ENCODE measurements at regions not wholly inside any gene's neighbourhood (a gene's known extent, or its start where the extent isn't known, plus 50 kb on each side); places are given as distances from the start of the nearest gene placed in this dataset.
"Not testable (repeated sequence)": the region's sequence is repeated elsewhere in the genome, so short reads cannot be mapped to it uniquely, and the experiment has no call there.

DNA sequence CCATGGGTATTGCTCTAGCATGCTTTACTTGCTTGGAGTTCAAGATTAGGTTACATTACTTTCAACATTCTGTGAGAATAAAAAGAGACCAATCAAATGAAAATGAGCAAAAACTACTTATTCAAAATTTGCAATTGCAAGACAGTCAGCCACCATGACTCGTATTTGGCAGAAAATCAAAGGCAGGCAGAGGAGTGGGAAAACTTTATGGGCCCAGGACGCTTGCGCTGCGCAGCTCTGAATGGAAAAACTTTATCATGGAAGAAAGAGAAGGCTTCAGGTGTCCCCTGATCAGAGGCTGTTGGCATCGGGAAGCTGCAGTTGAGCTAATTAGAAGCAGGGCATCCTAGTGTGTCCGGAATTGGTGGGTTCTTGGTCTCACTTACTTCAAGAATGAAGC, 250.6 kb downstream of the USP46 start:
- Histone ChIP-seq H4K20me1 (replicated peaks; ENCODE audit: control insufficient read depth, extremely low read depth, insufficient read depth, low read length) (no peaks in the 10 kb centered on the region), H3K9ac (replicated peaks; ENCODE audit: extremely low read depth, insufficient read depth, low read length) (no peak overlapping the region), H3K79me2 (ENCODE audit: control insufficient read depth, insufficient read depth, low read length) (no peaks in the 10 kb centered on the region), H3K4me3 (replicated peaks in 1 of 3; ENCODE audit: insufficient read depth in 1 of 3, low read depth in 1 of 3, low read length in 3 of 3) (no peak overlapping the region), H3K9me3 (replicated peaks; ENCODE audit: control insufficient read depth, insufficient read depth, low read length) (no peaks in the 10 kb centered on the region), H3K27ac (ENCODE audit: insufficient read depth, low read depth, low read length) (no peak overlapping the region), H2AFZ (ENCODE audit: low read depth, low read length) (no peak overlapping the region), H3K27me3 (ENCODE audit: control insufficient read depth in 2 of 2, insufficient read depth in 2 of 2, low read length in 2 of 2) (no peaks in the 10 kb centered on the region), H3K9me1 (replicated peaks; ENCODE audit: control insufficient read depth, extremely low read depth, insufficient read depth, low read length) (no peaks in the 10 kb centered on the region), H3K4me1 (ENCODE audit: control insufficient read depth, extremely low read depth, insufficient read depth, low read length) (peaks cover 4% of the 10 kb centered on the region), H3K4me2 (ENCODE audit: insufficient read depth, low read length) (no peak overlapping the region), H3K36me3 (ENCODE audit: control insufficient read depth in 2 of 2, extremely low read depth in 1 of 2, insufficient read depth in 2 of 2, low read length in 2 of 2) (no peaks in the 10 kb centered on the region)
- TF ChIP-seq FOS (IDR thresholded peaks at IDR 0.05; ENCODE audit: borderline replicate concordance, insufficient read depth, low read length): no peak
- TF ChIP-seq, protein P1, sequence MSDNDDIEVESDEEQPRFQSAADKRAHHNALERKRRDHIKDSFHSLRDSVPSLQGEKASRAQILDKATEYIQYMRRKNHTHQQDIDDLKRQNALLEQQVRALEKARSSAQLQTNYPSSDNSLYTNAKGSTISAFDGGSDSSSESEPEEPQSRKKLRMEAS (IDR thresholded peaks at IDR 0.05; ENCODE audit: insufficient read depth, insufficient read length): no peak
- TF ChIP-seq EZH2 (IDR thresholded peaks at IDR 0.05; ENCODE audit: borderline replicate concordance, low read depth, low read length, severe bottlenecking): no peak
- no peak for TF ChIP-seq GATA2 (IDR thresholded peaks at IDR 0.05; ENCODE audit: insufficient read depth, insufficient read length, low read depth, low read length)
- no peak for TF ChIP-seq POLR2AphosphoS5 (IDR thresholded peaks at IDR 0.05; ENCODE audit: insufficient read depth, low read depth, low read length)
- no peak for TF ChIP-seq POLR2A (IDR thresholded peaks at IDR 0.05; ENCODE audit: low read depth, low read length)
- TF ChIP-seq, protein P2, sequence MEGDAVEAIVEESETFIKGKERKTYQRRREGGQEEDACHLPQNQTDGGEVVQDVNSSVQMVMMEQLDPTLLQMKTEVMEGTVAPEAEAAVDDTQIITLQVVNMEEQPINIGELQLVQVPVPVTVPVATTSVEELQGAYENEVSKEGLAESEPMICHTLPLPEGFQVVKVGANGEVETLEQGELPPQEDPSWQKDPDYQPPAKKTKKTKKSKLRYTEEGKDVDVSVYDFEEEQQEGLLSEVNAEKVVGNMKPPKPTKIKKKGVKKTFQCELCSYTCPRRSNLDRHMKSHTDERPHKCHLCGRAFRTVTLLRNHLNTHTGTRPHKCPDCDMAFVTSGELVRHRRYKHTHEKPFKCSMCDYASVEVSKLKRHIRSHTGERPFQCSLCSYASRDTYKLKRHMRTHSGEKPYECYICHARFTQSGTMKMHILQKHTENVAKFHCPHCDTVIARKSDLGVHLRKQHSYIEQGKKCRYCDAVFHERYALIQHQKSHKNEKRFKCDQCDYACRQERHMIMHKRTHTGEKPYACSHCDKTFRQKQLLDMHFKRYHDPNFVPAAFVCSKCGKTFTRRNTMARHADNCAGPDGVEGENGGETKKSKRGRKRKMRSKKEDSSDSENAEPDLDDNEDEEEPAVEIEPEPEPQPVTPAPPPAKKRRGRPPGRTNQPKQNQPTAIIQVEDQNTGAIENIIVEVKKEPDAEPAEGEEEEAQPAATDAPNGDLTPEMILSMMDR (IDR thresholded peaks at IDR 0.05; ENCODE audit: extremely low read depth in 1 of 2, insufficient read depth in 1 of 2, low read depth in 1 of 2, low read length in 2 of 2): no peak
- TF ChIP-seq MYC (IDR thresholded peaks at IDR 0.05; ENCODE audit: low read depth, low read length): no peak
- TF ChIP-seq JUN (IDR thresholded peaks at IDR 0.05; ENCODE audit: borderline replicate concordance, insufficient read depth, insufficient read length, low read depth): no peak
- dilution Hi-C loops (cut with MboI; ENCODE audit: extremely low pct_ligation_motif_present, low sequenced_read_pairs) (no loop called here), intact Hi-C loops (cut with micrococcal nuclease) (no loop called here)
- no peak for FAIRE-seq
- no peak for DNase-seq (ENCODE audit: low read depth, low spot score)
- BruUV-seq (replicated peaks): no TSS peak
- CTCF ChIA-PET: no interaction called here
- POLR2A ChIA-PET: no interaction called here

DNA sequence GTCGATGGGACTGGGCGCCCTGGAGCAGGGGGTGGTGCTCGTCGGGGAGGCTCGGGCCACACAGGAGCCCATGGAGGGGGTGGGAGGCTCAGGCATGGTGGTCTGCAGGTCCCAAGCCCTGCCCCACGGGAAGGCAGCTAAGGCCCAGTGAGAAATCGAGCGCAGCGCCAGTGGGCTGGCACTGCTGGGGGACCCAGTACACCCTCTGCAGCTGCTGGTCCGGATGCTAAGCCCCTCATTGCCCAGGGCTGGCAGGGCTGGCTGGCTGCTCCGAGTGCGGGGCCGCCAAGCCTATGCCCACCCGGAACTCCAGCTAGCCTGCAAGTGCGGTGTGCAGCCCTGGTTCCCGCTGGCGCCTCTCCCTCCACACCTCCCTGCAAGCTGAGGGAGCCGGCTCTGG, 249.3 kb downstream of the USP46 start:
- H3K79me2 ChIP-seq (ENCODE audit: control insufficient read depth, insufficient read depth, low read length); H3K27me3 ChIP-seq (ENCODE audit: control insufficient read depth in 2 of 2, insufficient read depth in 2 of 2, low read length in 2 of 2); DNase-seq (ENCODE audit: low read depth, low spot score); H3K27ac ChIP-seq (ENCODE audit: insufficient read depth, low read depth, low read length); intact Hi-C loops (cut with micrococcal nuclease); H3K36me3 ChIP-seq (ENCODE audit: control insufficient read depth in 2 of 2, extremely low read depth in 1 of 2, insufficient read depth in 2 of 2, low read length in 2 of 2); H3K4me1 ChIP-seq (ENCODE audit: control insufficient read depth, extremely low read depth, insufficient read depth, low read length); H2AFZ ChIP-seq (ENCODE audit: low read depth, low read length); H3K9ac ChIP-seq (replicated peaks; ENCODE audit: extremely low read depth, insufficient read depth, low read length); POLR2A ChIA-PET; dilution Hi-C loops (cut with MboI; ENCODE audit: extremely low pct_ligation_motif_present, low sequenced_read_pairs); H3K4me2 ChIP-seq (ENCODE audit: insufficient read depth, low read length); H3K9me1 ChIP-seq (replicated peaks; ENCODE audit: control insufficient read depth, extremely low read depth, insufficient read depth, low read length); H4K20me1 ChIP-seq (replicated peaks; ENCODE audit: control insufficient read depth, extremely low read depth, insufficient read depth, low read length); FAIRE-seq; H3K4me3 ChIP-seq (replicated peaks in 1 of 3; ENCODE audit: insufficient read depth in 1 of 3, low read depth in 1 of 3, low read length in 3 of 3); H3K9me3 ChIP-seq (replicated peaks; ENCODE audit: control insufficient read depth, insufficient read depth, low read length); BruUV-seq (replicated peaks); CTCF ChIA-PET: not testable (repeated sequence)
